ENCODE measurements at regions not wholly inside any gene's neighbourhood (a gene's known extent, or its start where the extent isn't known, plus 50 kb on each side); places are given as distances from the start of the nearest gene placed in this dataset.
A peak's percentile ranks its signal among the peaks of the same experiment; 100 is the strongest.

DNA sequence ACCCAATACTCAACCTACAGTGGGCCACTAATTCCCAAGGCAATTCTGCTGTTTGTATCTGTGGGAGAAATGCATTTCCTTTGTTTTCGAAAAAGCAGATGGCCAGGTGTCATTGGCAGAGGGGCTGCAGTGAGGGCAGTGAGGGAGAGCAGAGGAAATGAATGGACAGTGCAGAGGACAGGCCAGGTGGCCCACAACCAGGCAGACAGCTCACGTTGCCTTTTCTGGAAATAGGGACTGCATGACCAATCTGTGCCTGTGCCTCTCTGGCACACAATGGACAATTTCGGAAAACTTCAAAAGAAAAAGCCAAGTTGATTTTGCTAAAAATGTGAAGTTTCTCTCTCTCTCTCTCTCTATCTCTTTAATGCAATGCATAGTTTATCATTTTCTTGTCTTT, 52.6 kb upstream of the ETS2 start:
- TF ChIP-seq POLR2A (IDR thresholded peaks at IDR 0.05): no peak
- TF ChIP-seq, protein P1, sequence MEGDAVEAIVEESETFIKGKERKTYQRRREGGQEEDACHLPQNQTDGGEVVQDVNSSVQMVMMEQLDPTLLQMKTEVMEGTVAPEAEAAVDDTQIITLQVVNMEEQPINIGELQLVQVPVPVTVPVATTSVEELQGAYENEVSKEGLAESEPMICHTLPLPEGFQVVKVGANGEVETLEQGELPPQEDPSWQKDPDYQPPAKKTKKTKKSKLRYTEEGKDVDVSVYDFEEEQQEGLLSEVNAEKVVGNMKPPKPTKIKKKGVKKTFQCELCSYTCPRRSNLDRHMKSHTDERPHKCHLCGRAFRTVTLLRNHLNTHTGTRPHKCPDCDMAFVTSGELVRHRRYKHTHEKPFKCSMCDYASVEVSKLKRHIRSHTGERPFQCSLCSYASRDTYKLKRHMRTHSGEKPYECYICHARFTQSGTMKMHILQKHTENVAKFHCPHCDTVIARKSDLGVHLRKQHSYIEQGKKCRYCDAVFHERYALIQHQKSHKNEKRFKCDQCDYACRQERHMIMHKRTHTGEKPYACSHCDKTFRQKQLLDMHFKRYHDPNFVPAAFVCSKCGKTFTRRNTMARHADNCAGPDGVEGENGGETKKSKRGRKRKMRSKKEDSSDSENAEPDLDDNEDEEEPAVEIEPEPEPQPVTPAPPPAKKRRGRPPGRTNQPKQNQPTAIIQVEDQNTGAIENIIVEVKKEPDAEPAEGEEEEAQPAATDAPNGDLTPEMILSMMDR (IDR thresholded peaks at IDR 0.05 in 4 of 5, conservative IDR thresholded peaks at IDR 0.05 in 1 of 5): no peak
- no peak overlapping the region for H3K4me3 ChIP-seq
- in situ Hi-C loops (cut with MboI; ENCODE audit: low sequenced_read_pairs in 4 of 4) (no loop called here), intact Hi-C loops (cut with DNase I; ENCODE audit: low total_unique reads) (no loop called here)
- H3K4me1 ChIP-seq: peaks cover 7 to 22% of the 10 kb centered on the region in 2 donors
- peak overlapping the region in 2 of 4 donors; percentile 9 to 18 for H3K27ac ChIP-seq
- DNase-seq (no peak), ATAC-seq (peak in 1 of 2 donors; percentile 58)
- H3K27me3 ChIP-seq: no peaks in the 10 kb centered on the region
- H3K36me3 ChIP-seq: no peaks in the 10 kb centered on the region
- H3K9me3 ChIP-seq: no peaks in the 10 kb centered on the region

DNA sequence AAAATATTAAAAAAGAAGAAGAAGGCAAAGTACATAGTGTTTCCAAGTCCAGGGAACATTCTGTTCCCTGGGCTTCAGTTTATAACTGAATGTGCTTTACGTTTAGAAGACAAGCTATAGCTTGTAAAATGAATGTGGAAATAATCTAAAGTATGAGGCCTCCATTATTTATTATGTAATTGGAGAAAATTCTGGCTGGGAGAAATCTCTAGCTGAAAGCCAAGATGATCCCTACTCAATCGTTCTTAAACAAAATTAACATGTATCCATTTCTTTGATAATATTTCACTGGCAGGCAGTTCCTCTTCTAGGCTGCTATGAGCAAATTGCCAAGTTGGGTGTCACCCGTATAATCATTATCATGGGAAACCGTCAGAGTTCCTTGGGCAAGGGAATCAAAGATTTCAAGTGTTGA, 52.2 kb upstream of the ETS2 start:
- Histone ChIP-seq H3K4me3 (no peak overlapping the region), H3K4me1 (peaks cover 7 to 22% of the 10 kb centered on the region in 2 donors), H3K27me3 (no peaks in the 10 kb centered on the region), H3K9me3 (no peaks in the 10 kb centered on the region), H3K36me3 (no peaks in the 10 kb centered on the region), H3K27ac (peak overlapping the region in 1 of 4 donors; percentile 18)
- no peak for TF ChIP-seq POLR2A (IDR thresholded peaks at IDR 0.05)
- TF ChIP-seq, protein P1 (IDR thresholded peaks at IDR 0.05 in 4 of 5, conservative IDR thresholded peaks at IDR 0.05 in 1 of 5): no peak
- intact Hi-C loops (cut with DNase I; ENCODE audit: low total_unique reads) (no loop called here), in situ Hi-C loops (cut with MboI; ENCODE audit: low sequenced_read_pairs in 4 of 4) (no loop called here)
- DNase-seq: no peak
- ATAC-seq: no peak
